ENCODE measurements at regions not wholly inside any gene's neighbourhood (a gene's known extent, or its start where the extent isn't known, plus 50 kb on each side); places are given as distances from the start of the nearest gene placed in this dataset.

DNA sequence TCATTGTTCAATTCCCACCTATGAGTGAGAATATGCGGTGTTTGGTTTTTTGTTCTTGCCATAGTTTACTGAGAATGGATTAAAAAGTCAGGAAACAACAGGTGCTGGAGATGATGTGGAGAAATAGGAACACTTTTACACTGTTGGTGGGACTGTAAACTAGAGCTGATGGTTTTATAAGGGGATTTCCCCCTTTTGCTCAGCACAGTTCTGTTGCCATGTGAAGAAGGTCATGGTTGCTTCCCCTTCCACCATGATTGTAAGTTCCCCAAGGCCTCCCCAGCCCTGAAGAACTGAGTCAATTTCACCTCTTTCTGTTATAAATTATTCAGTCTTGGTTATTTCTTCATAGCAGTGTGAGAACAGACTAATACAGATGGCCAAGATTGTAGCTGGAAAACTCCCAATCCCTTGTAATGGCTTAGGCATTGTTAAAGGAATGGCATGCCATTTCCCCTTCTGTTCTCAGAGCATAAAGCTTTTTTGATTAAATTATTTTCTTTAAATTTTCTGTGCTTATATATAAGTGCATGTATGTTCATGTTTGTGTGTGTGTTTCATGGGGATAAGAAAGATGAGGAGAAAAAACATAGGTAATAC, 144.8 kb downstream of the BACH1 start:
- TF ChIP-seq CTCF (conservative IDR thresholded peaks at IDR 0.05; ENCODE audit: low read depth, low read length) (no peak), RAD21 (IDR thresholded peaks at IDR 0.05; ENCODE audit: low read length) (no peak), POLR2A (IDR thresholded peaks at IDR 0.05; ENCODE audit: low read depth, low read length) (no peak), ELK1 (IDR thresholded peaks at IDR 0.05; ENCODE audit: borderline replicate concordance, low read depth, low read length) (no peak), CEBPB (IDR thresholded peaks at IDR 0.05; ENCODE audit: low read depth, low read length) (no peak), RCOR1 (IDR thresholded peaks at IDR 0.05; ENCODE audit: insufficient replicate concordance, low read length) (no peak), SMC3 (IDR thresholded peaks at IDR 0.05; ENCODE audit: low read depth, low read length) (no peak), MXI1 (IDR thresholded peaks at IDR 0.05; ENCODE audit: borderline replicate concordance, low read depth, low read length) (no peak), RFX5 (IDR thresholded peaks at IDR 0.05; ENCODE audit: low read depth, low read length) (no peak), MAFK (IDR thresholded peaks at IDR 0.05; ENCODE audit: low read depth, low read length) (no peak), MAZ (IDR thresholded peaks at IDR 0.05; ENCODE audit: borderline replicate concordance, low read depth, low read length) (no peak)
